IMR-90 (cell line): ENCODE measurements at regions not wholly inside any gene's neighbourhood (a gene's known extent, or its start where the extent isn't known, plus 50 kb on each side); places are given as distances from the start of the nearest gene placed in this dataset.

Experiments
- ATAC-seq: fragments of 200-7000 bp; cut with Tn5 transposase; 2 replicates; pipeline ENCODE4 v1.9.1; 2020; ENCODE audit warnings: low read depth, mild to moderate bottlenecking, moderate library complexity
- BruUV-seq: library from RNA; stranded (reverse); fragments of 400-500 nt; replicated peaks from 2 replicates; lab custom pipeline; 2021; lab: Mats Ljungman, UMichigan
- CTCF ChIA-PET: fragments of 300-600 bp; formaldehyde crosslinking; extraction: SDS; loops from one replicate; lab custom pipeline; 2021; ENCODE audit warnings: antibody characterized with exemption; lab: Yijun Ruan, JAX
- POLR2A ChIA-PET: fragments of 300-600 bp; sonication (Branson Sonifier 250); formaldehyde crosslinking; loops from one replicate; lab custom pipeline; 2022; ENCODE audit warnings: antibody characterized with exemption; ENCODE audit not compliant: unreplicated experiment; lab: Charles Lee
- DNase-seq: peaks from one replicate; pipeline ENCODE4 v3.0.0; 2013
- H2AFZ ChIP-seq: replicated peaks from 2 replicates; pipeline ENCODE3; 2013; ENCODE audit warnings: low read length, mild to moderate bottlenecking; ENCODE audit not compliant: poor library complexity
- H2AK5ac ChIP-seq: 2 replicates; pipeline ENCODE4 v1.6.1; 2013; ENCODE audit warnings: low read depth, low read length, inconsistent platforms
- H2AK9ac ChIP-seq: replicated peaks from 2 replicates; pipeline ENCODE3; 2013; ENCODE audit warnings: mild to moderate bottlenecking, low read depth, low read length, moderate library complexity; ENCODE audit not compliant: poor library complexity
- H2BK120ac ChIP-seq: 2 replicates; pipeline ENCODE4 v1.6.1; 2013; ENCODE audit warnings: low read depth, low read length, inconsistent platforms
- H2BK15ac ChIP-seq: 3 replicates; pipeline ENCODE4 v1.6.1; 2013; ENCODE audit warnings: low read depth, low read length, inconsistent platforms
- H2BK20ac ChIP-seq: 2 replicates; pipeline ENCODE4 v1.6.1; 2013; ENCODE audit warnings: low read depth, mild to moderate bottlenecking, inconsistent platforms, low read length, moderate library complexity
- H2BK5ac ChIP-seq: 2 replicates; pipeline ENCODE4 v1.6.1; 2013; ENCODE audit warnings: mild to moderate bottlenecking, low read depth, low read length, inconsistent platforms; ENCODE audit not compliant: poor library complexity, severe bottlenecking
- H3K14ac ChIP-seq: replicated peaks from 2 replicates; pipeline ENCODE4 v1.6.1; 2013; ENCODE audit warnings: low read depth, low read length, inconsistent platforms
- H3K18ac ChIP-seq: 2 replicates; pipeline ENCODE4 v1.6.1; 2013; ENCODE audit warnings: low read depth, low read length, control low read depth
- H3K23ac ChIP-seq: 2 replicates; pipeline ENCODE4 v1.6.1; 2013; ENCODE audit warnings: low read depth, low read length, inconsistent platforms
- H3K27ac ChIP-seq: 2 replicates; pipeline ENCODE4 v1.5.1; 2013; ENCODE audit warnings: mild to moderate bottlenecking, control low read depth, low read length; ENCODE audit not compliant: insufficient read depth
- H3K27me3 ChIP-seq: 2 replicates; pipeline ENCODE4 v1.6.1; 2013; ENCODE audit warnings: low read length; ENCODE audit not compliant: control insufficient read depth, insufficient read depth
- H3K36me3 ChIP-seq: 2 replicates; pipeline ENCODE4 v1.6.1; 2013; ENCODE audit warnings: low read length, mixed read lengths; ENCODE audit not compliant: control insufficient read depth, insufficient read depth
- H3K4ac ChIP-seq: 2 replicates; pipeline ENCODE4 v1.6.1; 2013; ENCODE audit warnings: low read depth, low read length, inconsistent platforms
- H3K4me1 ChIP-seq: 2 replicates; pipeline ENCODE4 v1.6.1; 2013; ENCODE audit warnings: low read length, mixed read lengths; ENCODE audit not compliant: control insufficient read depth, insufficient read depth
- H3K4me2 ChIP-seq: 2 replicates; pipeline ENCODE4 v1.6.1; 2013; ENCODE audit warnings: low read depth, mild to moderate bottlenecking, control low read depth, low read length, moderate library complexity
- H3K4me3 ChIP-seq: 2 replicates; pipeline ENCODE4 v1.5.1; 2013; ENCODE audit warnings: low read depth, mild to moderate bottlenecking, control low read depth, low read length, moderate library complexity; ENCODE audit not compliant: insufficient read depth
- H3K56ac ChIP-seq: 2 replicates; pipeline ENCODE4 v1.6.1; 2013; ENCODE audit warnings: low read length, inconsistent platforms; ENCODE audit not compliant: insufficient read depth; ENCODE audit errors: extremely low read depth
- H3K79me1 ChIP-seq, 2 experiments: 2 replicates each; pipeline ENCODE4 v1.6.1; 2013; ENCODE audit warnings: low read length in 2 of 2, inconsistent platforms in 1 of 2, low read depth in 1 of 2
- H3K9ac ChIP-seq: 2 replicates; pipeline ENCODE4 v1.6.1; 2013; ENCODE audit warnings: low read depth, low read length, control low read depth
- H3K9me1 ChIP-seq: 2 replicates; pipeline ENCODE4 v1.6.1; 2013; ENCODE audit warnings: low read length, inconsistent platforms; ENCODE audit not compliant: insufficient read depth
- H3K9me3 ChIP-seq: 2 replicates; pipeline ENCODE4 v1.6.1; 2013; ENCODE audit warnings: low read length; ENCODE audit not compliant: control insufficient read depth, insufficient read depth
- H4K20me1 ChIP-seq: 2 replicates; pipeline ENCODE4 v1.6.1; 2013; ENCODE audit warnings: low read length, inconsistent platforms; ENCODE audit not compliant: insufficient read depth
- H4K5ac ChIP-seq: 2 replicates; pipeline ENCODE4 v1.6.1; 2013; ENCODE audit warnings: mild to moderate bottlenecking, low read depth, low read length, control low read depth
- H4K8ac ChIP-seq, 2 experiments: 2 replicates each; pipeline ENCODE4 v1.6.1; 2013; ENCODE audit warnings: low read depth in 2 of 2, low read length in 2 of 2, control low read depth in 1 of 2, inconsistent platforms in 1 of 2
- H4K91ac ChIP-seq: 2 replicates; pipeline ENCODE4 v1.6.1; 2013; ENCODE audit warnings: low read depth, low read length, inconsistent platforms; ENCODE audit not compliant: insufficient read depth
- BHLHE40 ChIP-seq: fragments of 150-350 bp; IDR thresholded peaks from 2 replicates; pipeline ENCODE4 v1.6.1; 2016; ENCODE audit warnings: mild to moderate bottlenecking, low read depth, low read length
- WGBS, 2 experiments: methylation state at CpG; one replicate each; pipeline versions ENCODE4 v1.1.5 to v1.1.7; 2013; ENCODE audit warnings: missing lambda C conversion rate in 2 of 2; ENCODE audit not compliant: insufficient read length in 1 of 2; ENCODE audit errors: extremely low coverage in 2 of 2; 5-methylcytosine and 5-hydroxymethylcytosine counted together
- dilution Hi-C: fragments of 300-500 bp; cut with HindIII; formaldehyde crosslinking; loops from one replicate; pipeline ENCODE4 v1.14.3; 2018; ENCODE audit warnings: low sequenced_read_pairs; ENCODE audit not compliant: unreplicated experiment
- in situ Hi-C: fragments of 300-500 bp; cut with MboI; formaldehyde crosslinking; loops from 3 replicates; pipeline ENCODE4 v1.14.3; 2019; ENCODE audit warnings: low sequenced_read_pairs, inconsistent platforms, mixed read lengths
- intact Hi-C: fragments of 100-400 bp; cut with micrococcal nuclease; formaldehyde crosslinking; loops from 2 replicates; pipeline ENCODE4 v1.10.0; 2022
- TF ChIP-seq, protein P1 (sequence below): fragments of 150-350 bp; IDR thresholded peaks from 2 replicates; pipeline ENCODE4 v1.6.1; 2017; ENCODE audit warnings: mild to moderate bottlenecking, antibody characterized with exemption, low read length, low read depth
- TF ChIP-seq, protein P2 (sequence below): fragments of 150-350 bp; IDR thresholded peaks from 2 replicates; pipeline ENCODE4 v1.6.1; 2016; ENCODE audit warnings: low read depth, mild to moderate bottlenecking, low read length, moderate library complexity, borderline replicate concordance

GRCh38 chr2:107088156-107088555 is 202.2 kb upstream of the ST6GAL2 start:
- H2AK5ac ChIP-seq = no peak overlapping the region
- H3K18ac ChIP-seq = no peak overlapping the region
- BruUV-seq = no TSS peak
- in situ Hi-C loops (no loop called here), dilution Hi-C loops (no loop called here), intact Hi-C loops (no loop called here)
- no peak overlapping the region for H3K56ac ChIP-seq
- ChIA-PET CTCF (no interaction called here), POLR2A (no interaction called here)
- WGBS, 2 experiments = no CpG with 5 or more reads among the region's 2 CpGs
- no peak overlapping the region for H4K91ac ChIP-seq
- H3K9me3 ChIP-seq = peaks cover 4% of the 10 kb centered on the region
- no peak overlapping the region for H3K9ac ChIP-seq
- H2BK15ac ChIP-seq = no peak overlapping the region
- no peak for DNase-seq
- no peak overlapping the region for H3K27ac ChIP-seq
- H3K4me1 ChIP-seq = no peaks in the 10 kb centered on the region
- no peak overlapping the region for H4K5ac ChIP-seq
- H3K4ac ChIP-seq = no peak overlapping the region
- H4K20me1 ChIP-seq = no peaks in the 10 kb centered on the region
- no peak overlapping the region for H3K14ac ChIP-seq
- H3K27me3 ChIP-seq = no peaks in the 10 kb centered on the region
- H2BK120ac ChIP-seq = no peak overlapping the region
- no peak overlapping the region for H3K4me2 ChIP-seq
- H3K79me1 ChIP-seq = no peaks in the 10 kb centered on the region
- H3K23ac ChIP-seq = no peak overlapping the region
- H3K9me1 ChIP-seq = no peaks in the 10 kb centered on the region
- ATAC-seq = no peak
- no peak overlapping the region for H2AK9ac ChIP-seq
- H3K4me3 ChIP-seq = no peak overlapping the region
- H3K36me3 ChIP-seq = no peaks in the 10 kb centered on the region
- no peak overlapping the region for H4K8ac ChIP-seq
- no peak overlapping the region for H2BK20ac ChIP-seq
- no peak overlapping the region for H2BK5ac ChIP-seq
- no peak overlapping the region for H2AFZ ChIP-seq
- TF ChIP-seq, protein P1, sequence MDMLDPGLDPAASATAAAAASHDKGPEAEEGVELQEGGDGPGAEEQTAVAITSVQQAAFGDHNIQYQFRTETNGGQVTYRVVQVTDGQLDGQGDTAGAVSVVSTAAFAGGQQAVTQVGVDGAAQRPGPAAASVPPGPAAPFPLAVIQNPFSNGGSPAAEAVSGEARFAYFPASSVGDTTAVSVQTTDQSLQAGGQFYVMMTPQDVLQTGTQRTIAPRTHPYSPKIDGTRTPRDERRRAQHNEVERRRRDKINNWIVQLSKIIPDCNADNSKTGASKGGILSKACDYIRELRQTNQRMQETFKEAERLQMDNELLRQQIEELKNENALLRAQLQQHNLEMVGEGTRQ = no peak
- TF ChIP-seq BHLHE40 = no peak
- TF ChIP-seq, protein P2, sequence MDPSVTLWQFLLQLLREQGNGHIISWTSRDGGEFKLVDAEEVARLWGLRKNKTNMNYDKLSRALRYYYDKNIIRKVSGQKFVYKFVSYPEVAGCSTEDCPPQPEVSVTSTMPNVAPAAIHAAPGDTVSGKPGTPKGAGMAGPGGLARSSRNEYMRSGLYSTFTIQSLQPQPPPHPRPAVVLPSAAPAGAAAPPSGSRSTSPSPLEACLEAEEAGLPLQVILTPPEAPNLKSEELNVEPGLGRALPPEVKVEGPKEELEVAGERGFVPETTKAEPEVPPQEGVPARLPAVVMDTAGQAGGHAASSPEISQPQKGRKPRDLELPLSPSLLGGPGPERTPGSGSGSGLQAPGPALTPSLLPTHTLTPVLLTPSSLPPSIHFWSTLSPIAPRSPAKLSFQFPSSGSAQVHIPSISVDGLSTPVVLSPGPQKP = no peak
